ENCODE measurements at regions not wholly inside any gene's neighbourhood (a gene's known extent, or its start where the extent isn't known, plus 50 kb on each side); places are given as distances from the start of the nearest gene placed in this dataset.

DNA sequence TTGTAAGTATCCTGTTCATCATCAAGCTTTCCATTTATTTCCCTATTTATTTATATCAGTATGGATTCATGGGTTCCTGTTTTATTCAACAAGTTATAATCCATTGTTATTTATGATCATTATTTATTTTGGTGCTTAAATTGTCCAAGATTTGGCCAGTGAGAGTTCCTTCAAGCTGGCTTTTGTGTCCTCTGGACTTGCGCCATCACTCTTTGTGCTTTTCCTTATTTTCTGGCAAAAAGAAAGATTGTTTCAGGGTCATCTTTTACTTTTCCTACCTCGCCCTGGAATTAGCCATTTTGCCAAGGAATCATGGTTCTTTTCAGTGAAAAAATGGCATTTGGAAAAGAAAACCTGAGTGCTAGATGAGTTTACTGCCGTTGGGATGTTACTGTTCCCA lies 193.4 kb downstream of the ADAMTS15 start:
- TF ChIP-seq ZFX (IDR thresholded peaks at IDR 0.05), result no peak
- TF ChIP-seq CTCF (conservative IDR thresholded peaks at IDR 0.05), result no peak
- no peak overlapping the region for H3K27ac ChIP-seq

GRCh38 chr11:130642994-130643393 lies 194.5 kb downstream of the ADAMTS15 start:
- TF ChIP-seq ZFX (IDR thresholded peaks at IDR 0.05), result no peak
- TF ChIP-seq CTCF (conservative IDR thresholded peaks at IDR 0.05), result no peak
- no peak overlapping the region for H3K27ac ChIP-seq

DNA sequence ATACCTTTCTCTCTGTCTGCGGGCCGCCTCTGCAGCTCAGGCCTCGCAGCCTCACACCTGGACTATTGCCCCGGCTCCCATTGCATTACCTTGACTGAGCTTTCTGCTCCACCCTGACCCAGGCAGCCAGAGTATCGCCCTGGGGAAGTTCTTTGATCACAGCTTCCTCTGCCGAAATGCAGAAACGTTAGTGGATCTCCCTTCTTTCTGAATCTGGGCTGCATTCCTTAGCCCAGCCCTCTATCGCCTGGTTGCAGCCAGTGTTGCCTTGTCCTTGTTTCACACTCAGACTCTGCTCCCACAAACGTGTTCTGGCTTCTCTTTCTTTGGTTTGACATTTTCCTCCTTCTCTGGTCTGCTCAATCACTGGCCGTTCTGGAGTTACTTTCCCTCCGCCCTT lies 195.7 kb downstream of the ADAMTS15 start:
- TF ChIP-seq CTCF (conservative IDR thresholded peaks at IDR 0.05) (no peak), ZFX (IDR thresholded peaks at IDR 0.05) (no peak)
- no peak overlapping the region for H3K27ac ChIP-seq

DNA sequence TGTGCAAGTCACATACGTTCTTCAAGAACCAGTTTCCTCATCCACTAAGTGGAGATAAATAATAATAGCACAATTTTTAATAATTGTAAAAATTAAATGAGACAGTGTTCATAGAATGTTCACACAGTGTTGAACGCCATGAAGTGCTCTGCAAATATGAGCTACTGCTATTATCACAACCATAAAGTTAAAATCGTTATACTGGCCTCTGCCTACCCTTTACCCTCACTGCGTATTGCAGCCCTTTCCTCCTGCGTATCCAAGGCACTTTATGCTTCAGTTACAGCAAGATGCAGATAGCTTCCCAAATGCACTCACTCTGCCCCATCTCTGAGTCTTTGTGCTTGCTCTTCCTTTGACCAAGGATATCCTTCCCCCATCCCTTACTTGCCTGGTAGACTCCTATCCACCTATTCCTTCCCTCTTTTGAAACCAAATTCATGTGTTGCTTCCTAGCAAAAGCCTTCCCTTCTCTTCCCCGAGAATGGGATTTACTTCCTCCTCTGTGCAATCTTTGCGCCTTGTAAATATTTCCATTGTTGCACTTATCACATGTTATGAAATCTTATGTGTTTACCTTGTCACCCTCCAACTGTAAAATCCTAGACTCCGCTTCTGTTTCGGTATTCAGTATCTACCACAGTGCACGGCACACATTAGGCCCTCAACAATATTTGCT lies 196.9 kb downstream of the ADAMTS15 start:
- TF ChIP-seq CTCF (conservative IDR thresholded peaks at IDR 0.05) (no peak), ZFX (IDR thresholded peaks at IDR 0.05) (no peak)
- no peak overlapping the region for H3K27ac ChIP-seq

- no peak overlapping the region for H3K27ac ChIP-seq
- TF ChIP-seq ZFX (IDR thresholded peaks at IDR 0.05), result no peak
Measured at GRCh38 chr11:130645843-130646197, 197.4 kb downstream of the ADAMTS15 start.

- no peak for TF ChIP-seq CTCF (conservative IDR thresholded peaks at IDR 0.05)
- TF ChIP-seq ZFX (IDR thresholded peaks at IDR 0.05), result no peak
- H3K27ac ChIP-seq, result no peak overlapping the region
Measured at GRCh38 chr11:130646881-130647280, 198.4 kb downstream of the ADAMTS15 start.

- no peak overlapping the region for H3K27ac ChIP-seq
- no peak for TF ChIP-seq ZFX (IDR thresholded peaks at IDR 0.05)
- no peak for TF ChIP-seq CTCF (conservative IDR thresholded peaks at IDR 0.05)
Measured at GRCh38 chr11:130647371-130647770, 198.9 kb downstream of the ADAMTS15 start.

- TF ChIP-seq ZFX (IDR thresholded peaks at IDR 0.05) (no peak), CTCF (conservative IDR thresholded peaks at IDR 0.05) (no peak)
- no peak overlapping the region for H3K27ac ChIP-seq
Measured at GRCh38 chr11:130649801-130650200, 201.4 kb downstream of the ADAMTS15 start.

All from C4-2B (cell line).